MV-4-11 (cell line): ENCODE measurements at regions not wholly inside any gene's neighbourhood (a gene's known extent, or its start where the extent isn't known, plus 50 kb on each side); places are given as distances from the start of the nearest gene placed in this dataset.
"Not testable (repeated sequence)": the region's sequence is repeated elsewhere in the genome, so short reads cannot be mapped to it uniquely, and the experiment has no call there.

ENCODE experiments used
- DNase-seq: peaks from one replicate; lab custom pipeline; 2025; lab: John Stamatoyannopoulos, UW

DNA sequence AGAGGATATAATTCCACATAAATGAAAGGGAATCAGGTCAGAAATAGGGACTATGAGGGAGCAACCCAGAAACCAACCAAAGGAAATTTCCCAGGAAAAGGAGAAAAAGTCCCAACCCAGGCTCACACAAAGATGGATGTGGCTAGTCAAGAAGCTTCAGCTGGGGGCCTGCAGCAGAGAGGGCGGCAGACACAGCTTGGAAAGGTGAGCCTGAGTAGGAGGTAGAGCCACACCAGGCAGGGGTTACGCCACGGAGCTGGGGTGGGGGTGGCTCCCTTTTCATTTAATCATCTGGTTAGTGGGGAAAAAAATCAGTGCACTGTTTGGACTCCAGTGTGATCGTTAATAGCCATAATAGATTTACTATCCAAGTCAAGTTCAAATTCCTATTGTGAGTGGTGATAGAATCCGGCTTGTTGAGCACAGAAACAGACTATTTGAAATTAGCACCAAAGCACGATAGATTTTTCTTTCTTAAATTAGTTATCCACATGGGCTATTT is 220.6 kb downstream of the TPBG start:
- DNase-seq: no peak

DNA sequence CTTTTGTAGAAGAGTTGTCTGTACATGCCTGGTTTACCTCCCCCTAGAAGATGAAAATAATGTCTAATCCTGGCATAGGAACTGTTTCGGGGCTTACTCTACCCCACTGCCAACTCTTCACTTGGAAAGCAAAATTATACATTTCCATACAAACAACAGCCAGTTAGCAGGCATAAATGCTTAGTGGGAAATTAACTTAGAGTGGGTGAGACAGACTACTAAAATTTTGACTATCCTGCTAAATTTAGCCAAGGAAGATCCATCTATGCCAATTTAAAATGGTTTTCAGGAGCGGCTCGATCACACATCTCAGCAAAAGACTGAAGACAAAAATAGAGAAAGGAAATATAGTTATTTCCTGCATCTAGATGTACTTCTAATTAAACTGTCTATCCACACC is 221.2 kb downstream of the TPBG start:
- DNase-seq: no peak

DNA sequence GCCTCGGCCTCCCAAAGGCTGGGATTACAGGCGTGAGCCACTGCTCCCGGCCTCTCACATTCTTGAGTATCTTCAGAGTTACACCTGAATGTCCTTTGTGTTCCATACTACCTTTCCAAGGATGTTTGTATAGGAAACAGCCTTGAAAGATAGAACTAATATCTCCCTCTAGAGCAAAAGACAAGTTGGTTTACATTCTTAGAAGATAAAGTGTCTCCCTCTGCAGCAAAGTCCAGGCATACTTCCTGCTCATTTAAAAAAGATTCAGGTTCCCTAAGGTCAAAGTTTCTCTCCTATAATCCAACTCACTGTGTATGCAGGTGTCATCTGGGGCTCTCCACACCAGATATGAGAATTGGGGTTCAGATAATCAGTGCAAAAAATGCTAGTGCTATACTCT is 224.4 kb downstream of the TPBG start:
- no peak for DNase-seq

GRCh38 chr6:82588859-82589412 is 225.3 kb downstream of the TPBG start:
- DNase-seq: no peak

- DNase-seq: no peak
Measured at GRCh38 chr6:82589509-82590206, 226.0 kb downstream of the TPBG start.

DNA sequence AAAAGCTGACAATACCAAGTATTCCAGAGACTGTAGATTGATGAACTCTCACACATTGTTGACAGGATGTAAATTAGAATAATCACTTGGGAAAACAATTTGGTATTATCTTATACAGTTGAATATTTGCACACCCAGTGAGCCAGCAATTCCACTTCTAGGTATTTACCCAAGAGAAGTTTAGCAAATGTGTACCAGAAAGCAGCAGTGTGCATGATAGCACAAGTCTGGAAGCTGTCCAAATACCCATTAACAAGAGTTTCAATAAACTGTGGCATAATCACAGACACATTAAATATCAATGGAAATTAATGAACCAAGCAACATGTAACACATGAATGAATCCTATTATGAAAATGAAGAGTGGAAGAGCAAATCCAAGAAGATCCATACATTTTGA is 233.6 kb downstream of the TPBG start:
- no peak for DNase-seq

DNA sequence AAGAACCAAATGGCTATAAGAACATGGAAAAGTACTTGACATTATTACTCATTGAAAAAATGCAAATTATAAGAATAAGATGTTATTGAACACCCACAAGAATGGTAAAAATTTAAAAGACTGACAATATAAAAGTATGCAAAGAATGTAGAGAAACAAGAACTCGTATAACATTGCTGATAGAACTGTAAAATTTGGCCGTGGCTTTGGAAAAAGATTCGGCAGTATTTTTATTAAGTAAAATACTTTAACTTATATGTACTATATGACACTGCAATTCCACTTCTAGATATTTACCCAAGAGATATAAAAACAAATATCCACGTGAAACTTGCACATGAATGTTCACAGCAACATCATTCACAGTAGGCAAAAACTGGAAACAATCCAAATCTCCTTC is 239.2 kb downstream of the TPBG start:
- no peak for DNase-seq

DNA sequence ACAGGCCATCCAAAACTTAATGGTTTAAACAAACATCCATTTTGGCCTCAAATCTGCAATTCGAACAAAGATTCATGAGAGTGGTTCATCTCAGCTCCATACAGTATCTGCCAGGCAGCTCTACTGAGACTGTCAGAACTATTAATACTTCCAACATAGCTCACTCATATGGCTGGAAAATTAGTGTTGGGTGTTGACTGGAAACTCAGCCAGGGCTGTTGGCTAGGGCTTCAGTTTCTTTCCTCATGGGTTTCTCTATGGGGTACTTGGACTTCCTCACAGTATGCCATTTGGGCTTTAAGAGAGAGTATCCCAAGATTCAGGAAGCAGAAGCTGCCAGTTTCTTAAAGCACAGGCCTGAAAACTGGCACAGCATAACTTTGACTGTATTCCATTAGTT is 240.3 kb downstream of the TPBG start:
- DNase-seq: no peak

- DNase-seq: no peak
Measured at GRCh38 chr6:82607998-82608725, 244.5 kb downstream of the TPBG start.

- no peak for DNase-seq
Measured at GRCh38 chr6:82608781-82609180, 245.2 kb downstream of the TPBG start.

DNA sequence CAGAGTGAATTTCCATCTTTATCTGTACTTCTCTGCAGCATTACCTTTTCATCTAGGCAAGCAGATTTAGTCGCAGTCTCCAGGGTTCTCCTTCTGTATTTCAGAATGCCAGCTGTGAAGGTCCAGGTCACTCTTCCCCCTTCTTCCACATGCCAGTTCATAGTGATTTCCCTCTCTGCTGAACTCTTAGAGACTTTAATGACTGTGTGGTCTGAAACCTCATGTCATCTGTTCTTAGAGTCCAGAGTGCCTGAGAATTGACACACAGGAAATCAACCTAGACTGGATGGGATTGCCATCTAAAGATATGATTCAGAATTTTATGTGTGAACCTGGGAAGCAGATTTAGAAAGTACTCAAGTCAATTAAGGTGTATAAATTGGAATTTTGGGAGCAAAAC is 248.1 kb downstream of the TPBG start:
- no peak for DNase-seq

DNA sequence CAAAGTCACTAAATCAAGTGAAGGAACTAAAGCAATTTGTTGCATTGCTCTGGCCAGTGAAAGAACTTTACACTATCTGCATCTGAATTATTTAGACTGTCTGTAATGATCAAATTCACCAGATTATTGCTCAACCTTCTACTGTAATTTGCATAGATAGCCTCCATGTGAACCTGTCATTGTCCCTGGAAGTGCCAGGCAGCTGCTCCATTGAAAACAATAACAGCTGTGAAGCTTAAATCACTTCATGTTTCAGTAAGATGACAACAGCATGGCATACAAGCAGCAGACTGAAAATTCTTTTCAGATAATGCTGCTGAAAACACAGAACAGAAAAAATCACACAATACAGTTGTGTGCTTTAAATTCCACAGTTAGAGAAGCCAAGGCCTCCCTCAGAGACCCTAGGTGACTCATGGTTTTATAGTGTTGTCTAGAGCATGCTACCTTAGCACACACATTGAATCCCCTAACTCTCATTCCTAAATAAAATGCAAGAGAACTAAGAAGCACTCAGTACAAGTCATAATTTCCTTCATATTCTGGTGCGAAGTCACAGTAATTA is 248.9 kb downstream of the TPBG start:
- no peak for DNase-seq

DNA sequence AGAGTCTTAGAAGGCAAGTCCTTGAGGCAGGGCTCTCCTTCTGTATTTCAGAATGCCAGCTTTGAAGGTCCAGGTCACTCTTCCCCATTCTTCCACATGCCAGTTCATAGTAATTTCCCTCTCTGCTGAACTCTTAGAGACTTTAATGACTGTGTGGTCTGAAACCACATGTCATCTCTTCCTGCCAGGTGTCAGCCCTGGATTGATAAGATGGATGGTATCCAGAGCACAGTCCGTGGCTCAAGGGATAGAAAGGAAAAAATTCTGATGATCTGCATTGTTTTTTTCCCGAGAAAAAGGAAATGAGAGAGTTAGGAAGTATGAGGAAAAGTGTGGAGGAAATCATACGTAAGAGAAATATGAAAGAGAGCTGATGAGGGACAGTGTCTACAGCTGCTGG is 250.9 kb downstream of the TPBG start:
- no peak for DNase-seq

DNA sequence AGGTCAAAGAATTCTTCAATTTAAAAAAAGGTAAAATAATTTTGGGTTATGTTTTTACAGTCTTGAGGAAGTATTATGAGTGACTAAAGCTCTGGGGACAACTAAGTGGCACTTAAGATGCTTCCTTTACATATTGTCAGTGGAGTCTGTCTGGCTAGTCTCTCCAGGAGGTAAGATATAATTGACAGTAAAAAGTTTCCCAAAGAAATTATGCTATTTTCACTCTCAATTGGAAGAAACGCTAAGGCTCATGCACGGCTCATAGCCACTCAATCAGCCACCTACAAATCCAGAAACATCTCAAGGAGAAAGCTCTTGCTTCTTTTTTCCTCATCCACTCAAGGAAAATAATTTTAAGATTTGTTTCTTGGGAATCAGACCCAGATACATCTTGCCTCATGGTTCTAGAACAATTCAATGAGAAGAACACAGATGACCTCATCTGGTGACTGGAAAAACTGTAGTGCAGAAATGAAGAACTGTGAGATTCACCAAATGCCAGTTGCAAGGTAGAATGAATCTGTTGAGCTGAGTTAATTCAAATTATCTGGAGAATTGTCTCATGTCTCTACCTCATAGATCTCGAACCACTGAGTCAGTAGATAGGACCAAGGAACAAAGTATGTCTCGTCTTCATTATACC is 252.9 kb downstream of the TPBG start:
- no peak for DNase-seq

- DNase-seq: no peak
Measured at GRCh38 chr6:82617648-82618047, 254.0 kb downstream of the TPBG start.

GRCh38 chr6:82619573-82619972 is 256.0 kb downstream of the TPBG start:
- no peak for DNase-seq

DNA sequence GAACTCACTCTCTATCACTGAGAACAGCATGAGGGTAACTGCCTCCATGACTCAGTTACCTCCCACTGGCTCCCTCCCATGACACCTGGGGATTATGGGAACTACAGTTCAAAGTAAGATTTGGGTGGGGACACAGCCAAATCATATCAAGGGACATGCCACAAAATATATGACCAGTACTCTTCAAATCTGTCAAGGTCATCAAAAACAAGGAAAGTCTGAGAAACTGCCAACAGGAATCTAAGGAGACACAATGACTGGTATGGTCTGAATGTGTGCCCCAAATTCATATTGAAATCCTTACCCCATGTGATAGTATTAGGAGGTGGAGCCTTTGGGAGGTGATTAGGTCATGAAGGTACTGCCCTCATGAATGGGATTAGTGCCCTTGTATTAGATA is 258.8 kb downstream of the TPBG start:
- no peak for DNase-seq

DNA sequence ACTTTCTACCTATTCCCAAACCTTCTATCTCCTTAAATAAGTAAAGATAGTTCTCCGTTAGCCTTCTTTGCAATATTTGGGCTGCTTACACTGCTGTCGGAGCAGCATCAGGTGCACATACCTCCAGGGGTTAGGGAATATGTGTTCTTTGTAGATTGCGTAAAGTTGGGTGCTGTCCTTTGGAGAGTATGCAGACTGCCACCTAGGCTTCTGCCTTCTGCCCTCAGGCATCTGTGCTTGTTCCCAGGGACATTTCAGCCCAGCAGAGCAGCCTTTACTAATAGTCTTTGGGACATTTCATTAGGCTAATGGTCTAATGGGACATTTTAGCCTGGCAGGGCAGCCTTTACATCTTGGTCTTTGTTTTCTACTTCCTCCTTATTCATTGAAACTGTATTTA is 260.6 kb downstream of the TPBG start:
- DNase-seq: no peak

DNA sequence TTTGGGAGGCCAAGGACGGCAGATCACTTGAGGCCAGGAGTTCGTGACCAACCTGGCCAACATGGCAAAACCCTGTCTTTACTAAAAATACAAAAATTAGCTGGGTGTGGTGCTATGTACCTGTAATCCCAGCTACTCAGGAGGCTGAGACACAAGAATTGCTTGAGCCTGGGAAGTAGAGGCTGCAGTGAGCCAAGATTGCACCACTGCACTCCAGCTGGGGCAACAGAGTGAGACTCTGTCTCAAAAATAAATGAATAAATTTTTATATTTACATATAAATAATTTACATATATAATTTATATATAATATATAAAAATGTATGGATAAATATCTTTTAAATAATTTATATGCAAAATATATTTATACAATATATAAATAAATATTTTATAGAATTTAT is 263.3 kb downstream of the TPBG start:
- DNase-seq: not testable (repeated sequence)

- DNase-seq: no peak
Measured at GRCh38 chr6:82629921-82630320, 266.3 kb downstream of the TPBG start.

GRCh38 chr6:82641677-82642076 is 278.1 kb downstream of the TPBG start:
- no peak for DNase-seq

DNA sequence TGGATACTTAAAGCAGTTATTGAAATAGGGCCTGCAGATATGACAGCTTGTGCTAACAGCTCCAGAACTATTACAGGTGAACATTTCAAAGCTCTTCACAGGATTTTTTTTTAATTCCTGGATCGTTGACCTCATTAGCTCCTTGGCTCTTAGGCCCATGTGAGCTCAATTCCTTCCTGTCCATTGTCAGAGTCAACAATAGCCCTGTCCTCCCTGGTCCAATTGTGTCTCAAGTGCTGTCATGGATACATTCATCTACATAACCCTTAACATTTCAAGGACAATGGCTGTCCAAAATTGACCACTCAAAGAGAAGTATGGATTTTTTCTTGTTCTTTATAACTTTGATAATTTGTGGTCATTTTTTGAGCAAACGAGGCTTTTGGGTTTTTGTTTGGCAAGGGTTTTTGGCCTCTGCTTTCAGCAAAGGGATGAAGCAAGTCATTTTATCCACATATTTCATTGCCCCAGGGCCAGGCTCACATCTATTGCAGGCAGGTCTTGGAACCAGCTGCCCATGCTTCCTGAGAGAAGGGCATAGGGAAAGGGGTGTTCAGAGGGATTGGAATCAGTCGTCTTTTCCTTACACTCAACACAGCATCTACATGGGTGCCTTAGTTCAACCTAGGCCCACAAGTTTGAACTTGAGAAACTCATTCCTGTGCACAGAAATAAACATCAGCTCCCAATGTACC is 282.1 kb downstream of the TPBG start:
- no peak for DNase-seq
